GM21717 (cell line): ENCODE measurements at regions not wholly inside any gene's neighbourhood (a gene's known extent, or its start where the extent isn't known, plus 50 kb on each side); places are given as distances from the start of the nearest gene placed in this dataset.
"Not testable (repeated sequence)": the region's sequence is repeated elsewhere in the genome, so short reads cannot be mapped to it uniquely, and the experiment has no call there.

Experiments used
- ATAC-seq: cut with Tn5 transposase; IDR thresholded peaks from one replicate; pipeline ENCODE4 v1.9.1; 2021; ENCODE audit warnings: mild to moderate bottlenecking, moderate library complexity; ENCODE audit not compliant: unreplicated experiment

GRCh38 chr3:86797946-86798345 lies 193.0 kb downstream of the VGLL3 start:
- ATAC-seq: no peak

DNA sequence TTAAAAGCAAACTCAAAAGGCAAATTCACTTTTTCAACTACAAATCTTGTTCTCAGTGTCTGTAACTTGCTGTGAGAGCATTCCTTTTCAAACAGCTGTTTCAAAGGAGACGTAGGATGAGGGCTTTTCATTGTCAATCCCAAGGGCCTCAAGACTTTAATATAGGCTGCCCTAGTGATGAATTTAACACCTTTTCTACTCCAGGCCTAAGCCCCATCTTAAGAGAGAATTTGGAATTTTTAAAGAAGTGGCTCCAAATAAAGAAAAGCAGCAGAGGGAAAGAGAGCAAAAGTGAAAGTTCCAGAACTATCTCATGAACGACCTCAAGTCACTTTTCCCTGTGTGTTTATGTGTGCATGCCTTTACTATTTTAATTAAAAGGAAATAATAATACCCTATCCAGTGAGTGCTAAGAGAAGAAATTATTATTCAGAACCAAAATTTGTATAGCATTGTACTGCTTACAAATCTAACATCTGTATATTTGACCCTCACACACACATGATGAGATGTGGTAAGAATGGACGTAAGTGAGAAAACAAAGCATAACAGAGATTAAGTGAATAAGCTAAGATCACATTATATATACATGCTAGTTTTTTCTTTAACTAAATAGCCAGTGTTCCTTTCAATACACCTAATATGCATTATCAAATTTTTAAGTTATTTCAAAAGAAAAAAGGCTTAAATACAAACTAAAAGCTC lies 196.4 kb downstream of the VGLL3 start:
- ATAC-seq: no peak

GRCh38 chr3:86793786-86794185 lies 197.2 kb downstream of the VGLL3 start:
- no peak for ATAC-seq

- ATAC-seq: no peak
Observed at GRCh38 chr3:86792316-86792715, 198.6 kb downstream of the VGLL3 start.

DNA sequence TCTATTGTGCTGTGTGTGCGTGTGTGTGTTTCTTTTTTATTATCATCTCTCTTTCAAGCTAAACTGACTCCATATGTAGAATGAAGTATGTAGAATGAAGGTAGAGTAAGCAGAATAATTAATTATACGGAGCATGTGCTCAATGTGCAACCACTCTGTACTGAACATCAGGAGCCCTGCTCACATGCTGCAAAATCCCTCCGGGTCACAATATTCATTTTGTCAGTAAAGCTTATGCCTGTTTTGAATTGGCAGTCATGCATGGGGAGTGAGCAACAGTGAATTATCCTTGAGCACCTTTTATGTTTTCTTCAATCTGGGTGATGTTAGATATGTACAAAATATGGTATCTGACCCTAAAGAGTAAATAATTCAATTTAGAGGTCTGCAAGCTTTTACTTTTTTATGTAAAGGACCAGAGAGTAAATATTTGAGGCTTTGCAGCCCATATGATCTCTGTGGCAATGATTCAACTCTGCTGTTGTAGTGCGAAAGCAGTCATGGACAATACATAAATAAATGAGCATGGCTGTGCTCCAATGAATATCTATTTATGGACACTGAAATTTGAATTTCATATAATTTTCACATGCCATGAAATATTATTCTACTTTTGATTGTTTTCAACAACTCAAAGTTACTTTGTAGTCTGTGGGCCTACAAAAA lies 199.9 kb downstream of the VGLL3 start:
- ATAC-seq: no peak

GRCh38 chr3:86788371-86788770 lies 202.6 kb downstream of the VGLL3 start:
- ATAC-seq: no peak

- ATAC-seq: no peak
Observed at GRCh38 chr3:86787091-86787490, 203.9 kb downstream of the VGLL3 start.

DNA sequence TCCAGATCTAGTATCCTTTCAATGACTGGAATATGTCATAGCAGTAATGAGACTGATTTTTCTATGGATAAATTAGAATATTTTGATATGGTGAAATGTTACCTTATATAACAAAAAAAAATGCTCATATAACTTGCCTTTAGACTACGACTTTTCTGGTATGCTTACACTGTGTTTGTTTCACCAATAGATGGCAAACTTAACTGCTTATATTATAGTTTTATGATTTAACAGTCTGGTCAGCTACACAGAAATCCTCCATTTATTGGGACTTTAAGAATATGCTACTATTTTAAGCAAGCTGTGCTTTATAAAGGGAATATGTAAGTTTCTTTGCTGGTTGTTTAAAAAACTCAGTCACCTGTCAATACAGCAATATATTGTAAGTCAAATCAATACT lies 205.6 kb downstream of the VGLL3 start:
- no peak for ATAC-seq

- no peak for ATAC-seq
Observed at GRCh38 chr3:86782866-86783265, 208.1 kb downstream of the VGLL3 start.

DNA sequence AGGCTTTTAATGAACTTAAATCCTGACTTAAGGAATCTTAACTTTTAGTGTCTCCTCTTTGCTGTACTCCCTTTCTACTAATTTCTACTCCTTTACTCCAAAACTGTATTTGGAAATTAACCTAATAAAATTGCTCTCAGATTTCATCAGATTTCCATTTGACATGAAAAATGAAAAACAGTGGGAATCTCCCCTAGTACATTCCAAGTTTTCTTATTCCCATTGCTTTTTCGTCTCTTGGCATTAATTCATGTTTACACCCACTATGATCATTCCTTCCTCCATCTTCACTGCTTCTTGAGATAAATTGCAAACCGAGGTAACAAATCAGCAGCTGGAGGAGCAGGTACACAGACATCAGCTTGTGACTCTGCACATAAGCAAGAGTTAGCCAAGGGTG lies 208.7 kb downstream of the VGLL3 start:
- no peak for ATAC-seq

- no peak for ATAC-seq
Observed at GRCh38 chr3:86774082-86774691, 216.8 kb downstream of the VGLL3 start.

DNA sequence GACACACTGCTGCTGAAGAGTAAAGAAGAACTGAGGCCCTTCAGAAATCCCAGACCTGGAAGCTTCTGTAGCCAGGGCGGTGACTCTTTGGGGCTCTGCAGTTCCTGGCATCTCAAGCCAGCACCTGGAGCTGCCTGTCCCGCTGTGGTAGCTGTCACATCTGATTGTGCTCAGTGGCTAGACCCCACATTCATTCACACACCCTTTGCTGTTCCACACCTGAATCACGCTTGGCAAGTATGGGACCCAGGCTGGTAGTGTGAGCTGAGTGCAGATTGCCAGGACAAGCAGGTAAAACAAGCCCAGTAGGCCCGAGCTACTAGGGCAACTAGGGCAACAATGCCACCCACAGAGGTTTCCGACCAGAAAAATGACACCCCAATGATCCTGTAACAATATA lies 218.2 kb downstream of the VGLL3 start:
- ATAC-seq: no peak

GRCh38 chr3:86771741-86772512 lies 219.0 kb downstream of the VGLL3 start:
- ATAC-seq: no peak

DNA sequence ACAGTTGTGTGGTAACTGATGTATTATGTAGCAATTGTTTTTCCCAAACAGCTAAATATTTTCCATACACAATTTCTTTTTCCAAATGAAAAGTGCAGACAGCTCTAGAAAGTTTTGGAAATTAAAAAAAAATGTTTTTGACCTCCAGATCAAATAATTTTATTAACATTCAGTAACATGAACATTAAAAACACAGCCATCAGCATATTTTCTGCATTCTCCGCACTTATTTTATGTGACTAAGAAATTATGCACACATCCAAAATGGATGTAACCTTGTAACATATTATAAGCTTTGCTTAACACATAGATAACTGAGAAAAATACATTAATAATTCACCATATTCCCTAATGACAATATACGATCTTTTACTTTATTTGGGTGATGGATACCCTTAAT lies 224.6 kb downstream of the VGLL3 start:
- ATAC-seq: no peak

- not testable (repeated sequence) for ATAC-seq
Observed at GRCh38 chr3:86757322-86758179, 233.4 kb downstream of the VGLL3 start.

- ATAC-seq: no peak
Observed at GRCh38 chr3:86748015-86748414, 242.9 kb downstream of the VGLL3 start.

GRCh38 chr3:86744051-86744450 lies 246.9 kb downstream of the VGLL3 start:
- no peak for ATAC-seq

DNA sequence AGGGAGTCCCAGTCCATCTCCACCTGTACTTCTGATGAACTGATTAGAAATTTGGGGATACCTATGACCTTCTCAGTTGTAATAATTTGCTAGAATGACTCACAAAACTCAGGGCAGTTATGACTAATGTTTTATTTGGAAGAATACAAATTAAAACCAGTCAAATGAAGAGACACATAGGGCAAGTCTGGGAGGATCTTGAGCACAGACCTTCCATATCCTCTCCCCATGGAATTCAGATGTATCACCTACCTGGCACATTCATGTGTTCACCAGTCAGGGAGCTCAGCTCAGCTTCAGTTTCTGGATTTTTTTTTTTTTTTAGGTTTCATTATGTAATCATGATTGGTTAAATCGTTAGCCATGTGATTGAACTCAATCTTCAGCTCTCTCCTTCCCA lies 247.7 kb downstream of the VGLL3 start:
- ATAC-seq: no peak

DNA sequence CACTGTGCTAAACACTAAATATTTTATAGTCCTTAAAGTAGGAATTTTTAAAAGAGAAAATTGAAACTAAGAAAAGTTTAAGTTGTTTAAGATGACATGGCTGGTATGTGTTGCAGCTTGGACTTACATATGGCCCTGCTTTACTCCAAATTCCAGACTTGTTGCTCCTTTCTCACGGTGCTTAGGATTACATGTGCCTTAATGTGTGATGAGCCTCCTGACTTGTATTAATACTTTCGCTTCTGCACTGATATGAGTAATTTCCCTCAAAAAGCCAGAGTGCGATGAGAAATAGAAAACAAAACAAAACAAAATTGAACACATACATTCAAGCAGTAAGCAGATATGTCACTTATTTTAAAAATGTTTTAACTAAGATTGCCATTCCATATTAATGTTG lies 250.2 kb downstream of the VGLL3 start:
- no peak for ATAC-seq

DNA sequence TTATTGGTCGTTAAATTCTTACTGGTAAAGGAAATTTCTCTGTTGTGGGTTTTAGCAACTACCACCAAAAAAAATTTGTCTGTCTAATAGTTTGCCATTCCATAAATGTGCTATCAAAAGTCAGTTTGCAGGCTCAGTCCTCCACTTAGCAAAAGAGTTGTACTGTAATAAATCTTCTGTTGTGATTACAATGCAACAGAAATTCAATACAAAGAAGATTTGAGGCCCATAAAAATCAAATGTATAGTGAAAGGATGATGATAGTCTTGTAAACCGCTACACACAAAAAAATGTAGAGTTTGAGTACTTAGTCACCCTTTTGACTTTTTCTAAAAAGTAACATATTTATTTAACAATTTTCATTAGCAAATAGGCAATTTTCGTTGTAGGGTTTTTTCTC lies 251.7 kb downstream of the VGLL3 start:
- no peak for ATAC-seq

- ATAC-seq: no peak
Observed at GRCh38 chr3:86738684-86739083, 252.3 kb downstream of the VGLL3 start.
